Activated T-cell treated with anti-CD3 and anti-CD28 coated beads, Interleukin-2, amount 50 U/mL, for 4 hours (primary cell): ENCODE measurements at regions not wholly inside any gene's neighbourhood (a gene's known extent, or its start where the extent isn't known, plus 50 kb on each side); places are given as distances from the start of the nearest gene placed in this dataset.

ENCODE experiments used
- ATAC-seq, 2 donors: fragments of 200-7000 bp; cut with Tn5 transposase; one replicate each; pipeline ENCODE4 v1.10.0; 2021
- DNase-seq: peaks from one replicate; pipeline ENCODE4 v3.0.0-alpha.2; 2020
- H3K27me3 Mint-ChIP-seq: one replicate; pipeline ENCODE4 v1.8.0; 2021; ENCODE audit warnings: low read depth, mixed read lengths
- H3K36me3 Mint-ChIP-seq: one replicate; pipeline ENCODE4 v1.8.0; 2022; ENCODE audit warnings: mixed read lengths; ENCODE audit not compliant: insufficient read depth
- H3K4me1 Mint-ChIP-seq: one replicate; pipeline ENCODE4 v1.8.0; 2021; ENCODE audit warnings: low read depth, mixed read lengths
- H3K4me3 Mint-ChIP-seq: one replicate; pipeline ENCODE4 v1.8.0; 2021; ENCODE audit warnings: mild to moderate bottlenecking, moderate library complexity, mixed read lengths
- H3K9me3 Mint-ChIP-seq: one replicate; pipeline ENCODE4 v1.8.0; 2021; ENCODE audit warnings: mixed read lengths

GRCh38 chr5:167759057-167759821 lies 532.2 kb upstream of the WWC1 start:
- no peak overlapping the region for H3K4me3 Mint-ChIP-seq
- ATAC-seq (no peak), DNase-seq (no peak)
- H3K36me3 Mint-ChIP-seq, result no peaks in the 10 kb centered on the region
- no peaks in the 10 kb centered on the region for H3K4me1 Mint-ChIP-seq
- no peaks in the 10 kb centered on the region for H3K9me3 Mint-ChIP-seq
- H3K27me3 Mint-ChIP-seq, result peaks cover 2% of the 10 kb centered on the region

- no peaks in the 10 kb centered on the region for H3K4me1 Mint-ChIP-seq
Observed at GRCh38 chr5:167763772-167764171, 527.7 kb upstream of the WWC1 start.

GRCh38 chr5:167764641-167765289 lies 526.7 kb upstream of the WWC1 start:
- H3K27me3 Mint-ChIP-seq, result no peaks in the 10 kb centered on the region
- no peak overlapping the region for H3K4me3 Mint-ChIP-seq
- H3K36me3 Mint-ChIP-seq, result no peaks in the 10 kb centered on the region
- ATAC-seq, result no peak
- no peak for DNase-seq
- H3K9me3 Mint-ChIP-seq, result no peaks in the 10 kb centered on the region
- no peaks in the 10 kb centered on the region for H3K4me1 Mint-ChIP-seq

More at GRCh38 chr5:167763772-167764171, 527.7 kb upstream of the WWC1 start:
- ATAC-seq (no peak), DNase-seq (no peak)
- H3K36me3 Mint-ChIP-seq, result no peaks in the 10 kb centered on the region
- no peaks in the 10 kb centered on the region for H3K9me3 Mint-ChIP-seq
- H3K27me3 Mint-ChIP-seq, result peaks cover 2% of the 10 kb centered on the region
- no peak overlapping the region for H3K4me3 Mint-ChIP-seq

GRCh38 chr5:167765352-167765751 lies 526.1 kb upstream of the WWC1 start:
- ATAC-seq (no peak), DNase-seq (no peak)
- H3K9me3 Mint-ChIP-seq, result peaks cover 3% of the 10 kb centered on the region
- H3K4me3 Mint-ChIP-seq, result no peak overlapping the region
- H3K36me3 Mint-ChIP-seq, result no peaks in the 10 kb centered on the region
- no peaks in the 10 kb centered on the region for H3K27me3 Mint-ChIP-seq
- no peaks in the 10 kb centered on the region for H3K4me1 Mint-ChIP-seq

GRCh38 chr5:167766957-167767356 lies 524.5 kb upstream of the WWC1 start:
- peaks cover 3% of the 10 kb centered on the region for H3K9me3 Mint-ChIP-seq
- H3K27me3 Mint-ChIP-seq, result no peaks in the 10 kb centered on the region

GRCh38 chr5:167767795-167768194 lies 523.6 kb upstream of the WWC1 start:
- ATAC-seq (no peak), DNase-seq (no peak)
- no peak overlapping the region for H3K4me3 Mint-ChIP-seq
- no peaks in the 10 kb centered on the region for H3K4me1 Mint-ChIP-seq
- H3K36me3 Mint-ChIP-seq, result no peaks in the 10 kb centered on the region
- peaks cover 3% of the 10 kb centered on the region for H3K9me3 Mint-ChIP-seq
- H3K27me3 Mint-ChIP-seq, result no peaks in the 10 kb centered on the region

More at GRCh38 chr5:167766957-167767356, 524.5 kb upstream of the WWC1 start:
- ATAC-seq (no peak), DNase-seq (no peak)
- no peaks in the 10 kb centered on the region for H3K36me3 Mint-ChIP-seq
- no peak overlapping the region for H3K4me3 Mint-ChIP-seq
- H3K4me1 Mint-ChIP-seq, result no peaks in the 10 kb centered on the region

GRCh38 chr5:167769846-167770413 lies 521.5 kb upstream of the WWC1 start:
- ATAC-seq, result no peak
- Mint-ChIP-seq H3K4me1 (no peaks in the 10 kb centered on the region), H3K4me3 (no peak overlapping the region), H3K27me3 (no peaks in the 10 kb centered on the region), H3K9me3 (peaks cover 3% of the 10 kb centered on the region), H3K36me3 (no peaks in the 10 kb centered on the region)
- no peak for DNase-seq

GRCh38 chr5:167770461-167770860 lies 521.0 kb upstream of the WWC1 start:
- no peaks in the 10 kb centered on the region for H3K4me1 Mint-ChIP-seq
- H3K36me3 Mint-ChIP-seq, result no peaks in the 10 kb centered on the region
- no peaks in the 10 kb centered on the region for H3K27me3 Mint-ChIP-seq
- ATAC-seq (no peak), DNase-seq (no peak)
- peaks cover 3% of the 10 kb centered on the region for H3K9me3 Mint-ChIP-seq
- H3K4me3 Mint-ChIP-seq, result no peak overlapping the region

GRCh38 chr5:167771571-167771970 lies 519.9 kb upstream of the WWC1 start:
- no peak overlapping the region for H3K4me3 Mint-ChIP-seq
- H3K9me3 Mint-ChIP-seq, result peaks cover 3% of the 10 kb centered on the region
- ATAC-seq (no peak), DNase-seq (no peak)
- H3K36me3 Mint-ChIP-seq, result no peaks in the 10 kb centered on the region
- no peaks in the 10 kb centered on the region for H3K4me1 Mint-ChIP-seq
- H3K27me3 Mint-ChIP-seq, result no peaks in the 10 kb centered on the region

- Mint-ChIP-seq H3K27me3 (no peaks in the 10 kb centered on the region), H3K36me3 (no peaks in the 10 kb centered on the region), H3K9me3 (peaks cover 6% of the 10 kb centered on the region), H3K4me3 (no peak overlapping the region), H3K4me1 (no peaks in the 10 kb centered on the region)
- ATAC-seq (no peak), DNase-seq (no peak)
Observed at GRCh38 chr5:167773668-167774301, 517.7 kb upstream of the WWC1 start.

- H3K36me3 Mint-ChIP-seq, result no peaks in the 10 kb centered on the region
- no peak overlapping the region for H3K4me3 Mint-ChIP-seq
Observed at GRCh38 chr5:167777746-167778145, 513.7 kb upstream of the WWC1 start.

GRCh38 chr5:167778228-167778627 lies 513.2 kb upstream of the WWC1 start:
- no peak for ATAC-seq

More at GRCh38 chr5:167777746-167778145, 513.7 kb upstream of the WWC1 start:
- no peak for ATAC-seq
- DNase-seq, result no peak
- no peaks in the 10 kb centered on the region for H3K27me3 Mint-ChIP-seq
- peaks cover 3% of the 10 kb centered on the region for H3K9me3 Mint-ChIP-seq
- H3K4me1 Mint-ChIP-seq, result no peaks in the 10 kb centered on the region

GRCh38 chr5:167779644-167780043 lies 511.8 kb upstream of the WWC1 start:
- no peaks in the 10 kb centered on the region for H3K27me3 Mint-ChIP-seq

More at GRCh38 chr5:167778228-167778627, 513.2 kb upstream of the WWC1 start:
- no peak overlapping the region for H3K4me3 Mint-ChIP-seq
- H3K4me1 Mint-ChIP-seq, result no peaks in the 10 kb centered on the region
- H3K27me3 Mint-ChIP-seq, result no peaks in the 10 kb centered on the region
- peaks cover 3% of the 10 kb centered on the region for H3K9me3 Mint-ChIP-seq
- DNase-seq, result no peak
- H3K36me3 Mint-ChIP-seq, result no peaks in the 10 kb centered on the region

GRCh38 chr5:167780177-167780576 lies 511.3 kb upstream of the WWC1 start:
- ATAC-seq (no peak), DNase-seq (no peak)
- Mint-ChIP-seq H3K4me1 (no peaks in the 10 kb centered on the region), H3K4me3 (no peak overlapping the region), H3K27me3 (no peaks in the 10 kb centered on the region), H3K9me3 (peaks cover 3% of the 10 kb centered on the region), H3K36me3 (no peaks in the 10 kb centered on the region)

More at GRCh38 chr5:167779644-167780043, 511.8 kb upstream of the WWC1 start:
- Mint-ChIP-seq H3K4me1 (no peaks in the 10 kb centered on the region), H3K36me3 (no peaks in the 10 kb centered on the region), H3K4me3 (no peak overlapping the region), H3K9me3 (peaks cover 3% of the 10 kb centered on the region)
- DNase-seq (no peak), ATAC-seq (no peak)
